GM08714 (cell line): ENCODE measurements at regions not wholly inside any gene's neighbourhood (a gene's known extent, or its start where the extent isn't known, plus 50 kb on each side); places are given as distances from the start of the nearest gene placed in this dataset.

Experiments
- H3K4me3 ChIP-seq: fragments of 200-500 bp; sonication (Bioruptor generic); 2 replicates; pipeline ENCODE4 v1.5.1; 2014; ENCODE audit warnings: mild to moderate bottlenecking, low read length, inconsistent platforms
- ZNF274 ChIP-seq: IDR thresholded peaks from 2 replicates; pipeline ENCODE4 v1.6.1; 2012; ENCODE audit warnings: mild to moderate bottlenecking, low read depth, low read length

GRCh38 chr11:19520681-19521080 is 192.0 kb upstream of the NAV2 start:
- TF ChIP-seq ZNF274 = no peak
- no peak overlapping the region for H3K4me3 ChIP-seq

DNA sequence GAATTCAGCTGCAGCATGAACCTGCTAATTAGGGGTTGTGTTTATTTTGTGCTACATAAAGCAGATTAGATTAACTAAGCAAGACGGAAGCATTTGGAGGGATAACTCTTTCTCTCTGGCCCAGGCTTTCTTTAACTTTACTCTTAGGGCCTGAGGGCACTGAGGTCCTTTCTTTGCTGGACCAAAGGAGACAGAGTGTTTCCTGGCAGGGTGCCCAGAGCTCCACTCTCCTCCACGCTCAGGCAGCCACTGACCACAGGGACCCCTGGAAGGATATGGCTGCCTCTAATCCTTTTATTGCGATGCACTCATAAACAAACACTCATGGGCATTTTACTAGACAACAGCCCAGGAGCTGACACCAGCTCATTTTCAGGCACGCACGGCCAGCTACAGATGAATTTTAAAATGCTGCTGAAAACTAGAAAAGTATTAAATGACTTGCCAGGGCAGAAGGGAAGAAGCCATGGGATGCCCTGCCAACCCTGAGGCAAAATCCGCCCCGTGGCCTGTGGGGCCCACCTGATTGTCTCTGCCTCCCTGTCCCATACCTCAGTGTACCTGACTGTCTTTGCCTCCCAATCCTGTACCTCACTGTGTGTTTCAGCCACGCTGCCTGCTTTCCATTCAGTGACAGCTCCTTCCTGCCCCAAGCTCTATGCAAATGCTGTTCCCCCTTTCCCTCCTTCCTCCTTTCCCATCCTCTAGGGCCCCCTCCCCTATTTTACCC is 192.6 kb upstream of the NAV2 start:
- no peak for TF ChIP-seq ZNF274

DNA sequence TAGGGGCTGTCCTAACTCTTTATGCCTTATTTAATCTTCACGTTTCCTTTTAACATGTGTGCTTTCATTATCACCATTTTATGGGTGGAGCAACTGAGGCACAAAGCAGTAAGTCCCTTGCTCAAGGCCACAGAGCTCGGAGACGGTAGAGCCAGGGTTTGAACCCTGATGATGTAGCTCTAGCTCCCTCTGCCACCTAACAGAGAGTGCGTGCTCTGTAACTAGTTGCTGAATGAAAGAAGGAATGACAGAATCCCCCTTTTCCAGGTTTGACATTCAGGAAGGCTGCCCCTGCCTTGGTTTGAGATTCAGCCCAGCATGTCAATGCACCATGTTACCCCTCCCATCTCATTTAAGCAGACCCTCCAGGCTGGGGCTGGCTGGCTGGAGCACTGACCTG is 193.3 kb upstream of the NAV2 start:
- H3K4me3 ChIP-seq = no peak overlapping the region
- TF ChIP-seq ZNF274 = no peak

More for the DNA sequence above, 192.6 kb upstream of the NAV2 start:
- no peak overlapping the region for H3K4me3 ChIP-seq

DNA sequence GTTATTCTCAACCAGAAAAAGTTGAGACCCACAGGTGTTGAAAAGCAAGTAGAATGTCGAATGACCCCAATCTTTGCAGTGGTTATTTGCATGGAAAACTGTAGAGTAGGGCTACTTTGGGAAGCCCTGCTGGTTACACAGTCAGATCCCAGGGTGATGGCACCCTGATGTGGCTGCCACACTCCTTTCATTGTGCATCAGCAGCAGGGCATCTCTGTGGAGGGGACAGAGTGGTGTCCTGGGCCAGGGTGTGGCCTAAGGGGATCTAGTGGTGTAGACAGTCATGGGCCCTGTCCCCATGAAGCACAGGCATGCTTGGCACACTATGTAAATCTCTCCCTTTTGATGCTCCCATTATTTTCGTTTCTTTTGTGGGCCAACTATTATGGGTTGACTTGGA is 199.4 kb upstream of the NAV2 start:
- H3K4me3 ChIP-seq = no peak overlapping the region
- no peak for TF ChIP-seq ZNF274

DNA sequence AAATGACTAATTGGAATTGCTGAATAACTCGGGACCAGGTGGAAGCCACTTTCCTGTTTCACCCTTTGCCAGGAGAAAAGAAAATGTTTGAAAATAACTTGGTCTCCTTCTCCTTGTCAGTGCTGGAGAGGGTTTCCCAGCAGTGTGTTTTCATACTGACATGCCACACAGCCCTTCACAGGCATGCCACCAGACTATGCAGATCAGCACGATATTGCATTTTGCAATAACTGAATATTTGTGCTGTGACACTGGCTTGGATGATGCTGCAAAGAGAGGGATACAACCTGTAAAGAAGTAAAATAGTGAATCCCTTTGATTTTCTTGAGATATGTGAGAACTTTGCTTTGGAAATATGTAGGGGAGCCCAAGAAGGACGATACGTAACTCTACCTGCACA is 200.0 kb upstream of the NAV2 start:
- no peak overlapping the region for H3K4me3 ChIP-seq
- TF ChIP-seq ZNF274 = no peak

DNA sequence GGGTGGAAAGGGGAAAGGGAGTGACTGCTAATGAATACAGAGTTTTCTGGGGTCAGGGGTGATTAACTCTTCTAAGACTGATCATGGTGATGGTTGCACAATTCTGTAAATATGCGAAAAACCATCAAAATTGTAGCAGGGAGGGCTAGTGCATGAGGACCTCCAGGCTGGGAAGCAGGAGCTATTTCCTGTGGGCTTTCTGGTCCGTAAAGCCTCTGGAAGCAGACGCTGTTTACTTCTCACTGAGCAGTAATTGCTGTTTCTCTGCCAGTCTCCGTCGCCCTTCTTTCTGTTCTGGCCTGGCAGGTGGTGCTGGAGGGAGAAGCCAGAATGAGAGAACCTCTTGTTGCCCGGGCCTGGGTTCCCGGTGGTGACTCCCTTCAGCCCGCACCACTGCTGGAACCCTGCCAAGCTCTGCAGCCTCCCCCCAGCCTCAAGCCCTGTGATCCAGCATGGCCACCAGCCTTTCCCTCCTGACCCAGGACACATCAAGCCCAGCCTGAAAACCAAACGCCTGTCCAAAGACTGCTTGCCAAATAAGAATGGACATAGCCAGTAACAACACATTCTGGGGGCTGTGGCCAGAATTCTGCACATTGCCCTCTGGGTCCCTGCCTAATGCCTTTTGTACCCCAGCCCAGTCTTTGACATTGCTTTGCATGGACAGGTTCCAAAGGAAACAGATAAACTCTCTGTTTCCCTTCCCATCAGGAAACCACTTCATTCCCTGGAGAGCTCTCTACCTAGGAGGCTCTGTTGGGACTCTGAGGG is 201.0 kb upstream of the NAV2 start:
- no peak for TF ChIP-seq ZNF274
- H3K4me3 ChIP-seq = no peak overlapping the region

DNA sequence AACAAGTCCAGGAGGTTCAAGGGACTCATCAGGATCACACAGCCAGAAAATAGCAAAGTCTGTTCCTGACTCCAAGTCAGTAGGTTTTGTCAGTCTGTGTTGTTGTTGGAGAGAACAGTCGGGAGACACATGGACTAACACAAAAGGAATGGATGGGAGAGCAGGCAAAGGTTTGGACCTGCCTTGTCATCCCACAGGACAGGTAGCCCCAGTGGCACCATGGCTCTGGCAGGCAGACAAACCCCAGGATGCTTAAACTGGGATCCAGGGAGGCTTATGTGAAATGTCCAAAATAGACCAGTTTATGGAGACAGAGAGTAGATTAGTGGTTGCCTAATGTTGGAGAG is 201.6 kb upstream of the NAV2 start:
- TF ChIP-seq ZNF274 = no peak
- H3K4me3 ChIP-seq = no peak overlapping the region

DNA sequence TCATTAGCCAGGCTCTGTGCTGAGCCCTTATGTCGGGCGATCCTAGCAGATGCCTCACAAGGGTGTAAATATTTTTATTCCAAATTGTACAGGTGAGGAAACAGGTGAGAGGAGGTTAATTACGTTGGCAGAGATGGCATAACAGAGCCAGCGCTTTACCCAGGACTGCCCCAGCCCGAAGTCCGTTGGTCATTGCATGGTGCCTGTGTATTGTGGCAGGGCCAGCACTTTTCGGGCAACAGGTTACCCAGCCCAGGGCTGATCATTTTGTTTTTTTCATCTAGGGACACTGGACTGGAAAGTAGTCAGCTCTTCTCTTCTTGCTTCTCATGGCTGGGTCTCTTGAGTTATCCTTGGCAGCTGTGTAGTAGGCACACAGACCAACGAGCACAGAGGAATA is 202.2 kb upstream of the NAV2 start:
- no peak overlapping the region for H3K4me3 ChIP-seq
- no peak for TF ChIP-seq ZNF274

DNA sequence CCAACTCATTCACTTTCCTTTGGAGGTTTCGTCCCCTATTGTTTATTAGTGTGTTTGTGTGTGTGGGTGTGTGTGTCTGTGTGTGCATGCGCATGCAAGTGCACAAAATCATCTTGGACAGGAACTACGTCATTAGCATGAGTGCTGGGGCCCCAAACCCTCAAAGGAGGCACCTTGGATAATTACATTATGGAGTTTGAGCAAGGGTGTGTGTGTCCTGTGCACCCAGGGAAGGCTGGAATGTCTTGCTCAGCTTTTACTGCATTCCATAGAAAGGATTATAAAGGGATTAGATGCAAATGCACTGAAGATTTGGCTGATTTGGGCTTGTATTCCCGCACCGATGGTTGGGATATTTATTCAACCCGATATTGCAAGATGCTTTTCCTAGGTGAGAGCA is 203.4 kb upstream of the NAV2 start:
- no peak overlapping the region for H3K4me3 ChIP-seq
- no peak for TF ChIP-seq ZNF274

DNA sequence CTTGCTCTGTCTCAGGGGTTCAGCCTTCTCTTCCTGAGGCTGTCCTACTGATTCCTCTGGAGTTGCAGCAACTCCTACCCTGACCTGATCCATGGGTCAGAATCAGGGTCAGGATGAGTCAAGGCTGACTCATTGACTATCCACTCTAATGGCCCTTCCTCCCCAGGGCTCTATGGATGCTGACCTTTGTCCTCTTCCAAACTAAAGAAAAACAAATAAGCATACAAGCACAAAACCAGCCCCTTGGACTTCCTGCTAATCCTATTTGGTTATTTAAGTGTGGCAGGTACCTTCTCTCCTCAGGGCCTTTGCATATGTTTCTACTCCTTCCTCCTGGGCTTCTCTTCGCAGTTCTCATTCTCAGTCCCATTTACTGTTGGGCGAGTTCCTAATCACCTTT is 204.5 kb upstream of the NAV2 start:
- H3K4me3 ChIP-seq = no peak overlapping the region
- TF ChIP-seq ZNF274 = no peak

DNA sequence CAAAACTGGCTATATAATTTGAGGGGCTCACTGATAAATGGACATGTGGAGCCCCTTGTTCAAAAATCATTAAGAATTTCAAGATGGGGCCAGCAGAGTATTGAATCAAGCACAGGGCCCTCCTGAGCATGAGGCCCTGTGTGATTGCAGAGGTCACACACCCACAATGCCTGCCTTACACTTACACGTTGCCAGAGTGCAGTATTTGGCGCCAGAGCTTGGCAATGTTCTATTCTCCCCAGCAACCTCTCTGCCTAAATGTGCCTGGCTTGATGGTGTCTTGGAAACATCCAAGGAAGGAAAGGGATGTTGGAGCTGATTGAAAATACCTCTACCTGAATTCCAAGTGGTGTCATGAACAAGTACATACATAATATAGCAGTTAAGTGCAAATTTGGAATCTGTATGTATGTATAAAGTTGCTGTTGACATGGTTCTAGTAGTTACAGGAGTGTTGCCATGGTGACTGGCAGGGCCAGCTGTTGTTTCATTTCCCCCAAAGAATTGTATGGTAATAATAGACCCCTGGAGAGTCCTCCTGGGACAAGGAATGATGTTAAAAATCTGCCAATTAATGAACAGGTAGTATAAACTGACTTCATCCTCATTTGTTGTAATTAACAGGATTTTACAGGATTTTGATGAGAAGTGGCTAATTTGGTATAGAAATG is 205.7 kb upstream of the NAV2 start:
- no peak overlapping the region for H3K4me3 ChIP-seq
- no peak for TF ChIP-seq ZNF274

DNA sequence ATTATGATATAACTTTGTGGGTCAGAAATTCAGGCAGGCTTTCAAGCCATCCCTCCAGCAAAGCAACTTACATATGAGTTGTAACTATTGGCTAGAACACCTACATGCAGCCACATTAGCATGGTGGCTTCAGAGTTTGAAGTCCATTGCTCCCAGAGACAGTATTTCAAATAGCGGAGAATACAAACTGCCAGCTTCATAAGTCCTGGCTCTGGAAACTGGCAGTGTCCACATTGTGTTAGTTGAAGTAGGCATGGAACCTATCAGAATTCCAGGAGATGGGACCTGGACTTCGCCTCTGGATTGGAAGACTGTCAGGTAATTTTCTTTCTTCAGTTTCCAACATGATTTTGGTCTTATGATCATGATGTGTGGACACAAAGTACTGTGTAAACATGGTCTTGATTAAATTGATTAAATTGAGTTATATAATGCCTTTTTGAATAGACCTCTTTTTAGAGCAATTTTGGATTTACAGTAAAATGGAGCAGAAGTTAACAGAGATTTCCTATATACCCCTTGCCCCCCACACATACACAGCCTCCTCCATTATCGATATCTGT is 209.9 kb upstream of the NAV2 start:
- no peak for TF ChIP-seq ZNF274

GRCh38 chr11:19501631-19502030 is 211.0 kb upstream of the NAV2 start:
- TF ChIP-seq ZNF274 = no peak
- H3K4me3 ChIP-seq = no peak overlapping the region

More for the DNA sequence above, 209.9 kb upstream of the NAV2 start:
- no peak overlapping the region for H3K4me3 ChIP-seq

DNA sequence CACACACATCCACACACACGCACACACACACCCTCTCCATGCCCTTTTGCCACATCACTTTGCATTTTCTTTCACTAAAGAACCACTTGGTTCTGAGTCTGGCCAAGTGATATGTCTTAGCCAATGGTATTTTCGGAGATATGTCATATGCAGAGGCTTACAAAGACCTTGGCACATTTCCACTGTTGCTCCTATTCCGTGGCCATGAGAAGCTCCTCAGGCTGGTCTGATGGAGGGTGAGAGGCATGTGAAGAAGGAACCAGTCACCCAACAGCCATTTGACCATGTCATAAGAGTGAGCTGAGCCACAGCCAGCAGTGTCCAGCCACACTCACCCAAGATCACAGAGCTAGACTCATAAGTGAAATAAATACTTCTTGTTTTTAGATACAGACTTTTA is 212.6 kb upstream of the NAV2 start:
- no peak for TF ChIP-seq ZNF274
- no peak overlapping the region for H3K4me3 ChIP-seq
